PC-9 (cell line): ENCODE measurements at regions not wholly inside any gene's neighbourhood (a gene's known extent, or its start where the extent isn't known, plus 50 kb on each side); places are given as distances from the start of the nearest gene placed in this dataset.

Source experiments
- EZH2 ChIP-seq: fragments of 200-600 bp; sonication (generic); IDR thresholded peaks from 2 replicates; pipeline ENCODE4 v1.8.0; 2017; ENCODE audit warnings: antibody characterized with exemption, low read depth
- TF ChIP-seq, protein P1 (sequence below): fragments of 200-600 bp; sonication (generic); conservative IDR thresholded peaks from 2 replicates; pipeline ENCODE4 v1.6.1; 2017; ENCODE audit warnings: mixed run types, antibody characterized with exemption, mild to moderate bottlenecking, moderate library complexity

DNA sequence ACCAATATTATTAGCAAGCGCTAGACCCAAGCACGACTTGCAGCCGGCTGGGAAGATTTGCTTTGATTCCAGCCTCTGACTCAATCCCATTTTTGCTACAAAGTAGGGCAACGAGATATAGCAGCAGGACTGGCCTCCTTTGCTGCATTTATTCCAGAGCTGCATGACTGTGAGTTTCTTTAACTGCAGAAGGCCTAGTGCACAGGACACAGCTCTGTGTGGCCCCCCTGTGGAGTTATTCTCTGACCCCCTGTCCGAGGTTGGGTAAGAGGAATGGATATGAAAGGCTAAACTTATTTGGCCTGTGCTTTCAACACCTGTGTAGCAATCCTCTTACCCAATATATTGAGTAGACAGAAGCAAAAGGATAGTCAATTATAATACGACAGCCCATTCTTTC is 133.3 kb upstream of the SPTLC3 start:
- TF ChIP-seq, protein P1, sequence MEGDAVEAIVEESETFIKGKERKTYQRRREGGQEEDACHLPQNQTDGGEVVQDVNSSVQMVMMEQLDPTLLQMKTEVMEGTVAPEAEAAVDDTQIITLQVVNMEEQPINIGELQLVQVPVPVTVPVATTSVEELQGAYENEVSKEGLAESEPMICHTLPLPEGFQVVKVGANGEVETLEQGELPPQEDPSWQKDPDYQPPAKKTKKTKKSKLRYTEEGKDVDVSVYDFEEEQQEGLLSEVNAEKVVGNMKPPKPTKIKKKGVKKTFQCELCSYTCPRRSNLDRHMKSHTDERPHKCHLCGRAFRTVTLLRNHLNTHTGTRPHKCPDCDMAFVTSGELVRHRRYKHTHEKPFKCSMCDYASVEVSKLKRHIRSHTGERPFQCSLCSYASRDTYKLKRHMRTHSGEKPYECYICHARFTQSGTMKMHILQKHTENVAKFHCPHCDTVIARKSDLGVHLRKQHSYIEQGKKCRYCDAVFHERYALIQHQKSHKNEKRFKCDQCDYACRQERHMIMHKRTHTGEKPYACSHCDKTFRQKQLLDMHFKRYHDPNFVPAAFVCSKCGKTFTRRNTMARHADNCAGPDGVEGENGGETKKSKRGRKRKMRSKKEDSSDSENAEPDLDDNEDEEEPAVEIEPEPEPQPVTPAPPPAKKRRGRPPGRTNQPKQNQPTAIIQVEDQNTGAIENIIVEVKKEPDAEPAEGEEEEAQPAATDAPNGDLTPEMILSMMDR: no peak
- TF ChIP-seq EZH2: no peak
